HepG2 (cell line): ENCODE measurements at regions not wholly inside any gene's neighbourhood (a gene's known extent, or its start where the extent isn't known, plus 50 kb on each side); places are given as distances from the start of the nearest gene placed in this dataset.

ENCODE experiments used
- FOSL2 ChIP-seq: sonication (generic); formaldehyde crosslinking; IDR thresholded peaks from 2 replicates; pipeline ENCODE4 v1.4.0; 2020; ENCODE audit warnings: missing genetic modification reagents
- GFI1 ChIP-seq: sonication (generic); formaldehyde crosslinking; IDR thresholded peaks from 2 replicates; pipeline ENCODE4 v1.5.0; 2020; ENCODE audit warnings: missing genetic modification reagents, mild to moderate bottlenecking, borderline replicate concordance
- NFE2L2 ChIP-seq: fragments of 150-350 bp; IDR thresholded peaks from 2 replicates; pipeline ENCODE4 v1.6.1; 2014; ENCODE audit warnings: low read length
- PAF1 ChIP-seq: IDR thresholded peaks from 2 replicates; pipeline ENCODE4 v1.6.1; 2016; ENCODE audit warnings: missing genetic modification reagents, missing compliant biosample characterization
- SALL2 ChIP-seq: sonication (generic); formaldehyde crosslinking; IDR thresholded peaks from 2 replicates; pipeline ENCODE4 v1.8.1; 2023; ENCODE audit warnings: mild to moderate bottlenecking, missing genetic modification reagents, inconsistent platforms
- SIN3A ChIP-seq: IDR thresholded peaks from 2 replicates; pipeline ENCODE4 v1.6.1; 2011; ENCODE audit warnings: low read depth, mild to moderate bottlenecking, control low read depth, low read length, borderline replicate concordance
- ZNF17 ChIP-seq: sonication (generic); formaldehyde crosslinking; IDR thresholded peaks from 2 replicates; pipeline ENCODE4 v1.5.0; 2020; ENCODE audit warnings: mild to moderate bottlenecking, missing genetic modification reagents
- ZNF367 ChIP-seq: sonication (generic); formaldehyde crosslinking; IDR thresholded peaks from 2 replicates; pipeline ENCODE4 v1.4.0; 2020; ENCODE audit warnings: missing genetic modification reagents, borderline replicate concordance
- ZNF644 ChIP-seq: IDR thresholded peaks from 2 replicates; pipeline ENCODE4 v1.6.1; 2016; ENCODE audit warnings: low read depth
- ZNF773 ChIP-seq: sonication (generic); formaldehyde crosslinking; IDR thresholded peaks from 2 replicates; pipeline ENCODE4 v1.4.0; 2020; ENCODE audit warnings: missing genetic modification reagents, borderline replicate concordance
- ZNF782 ChIP-seq: sonication (generic); formaldehyde crosslinking; IDR thresholded peaks from 2 replicates; pipeline ENCODE4 v1.4.0; 2020; ENCODE audit warnings: missing genetic modification reagents, mild to moderate bottlenecking, borderline replicate concordance
- ZNF790 ChIP-seq: sonication (generic); formaldehyde crosslinking; IDR thresholded peaks from 2 replicates; pipeline ENCODE4 v1.8.0; 2022; ENCODE audit warnings: missing genetic modification reagents, mild to moderate bottlenecking, borderline replicate concordance
- TF ChIP-seq, protein P1 (sequence below): sonication (generic); formaldehyde crosslinking; IDR thresholded peaks from 2 replicates; pipeline ENCODE4 v1.4.0; 2020; ENCODE audit warnings: missing genetic modification reagents, borderline replicate concordance
- TF ChIP-seq, protein P2 (sequence below): sonication (generic); formaldehyde crosslinking; conservative IDR thresholded peaks from 2 replicates; pipeline ENCODE4 v1.8.0; 2022; ENCODE audit warnings: low read depth, missing genetic modification reagents
- TF ChIP-seq, protein P3 (sequence below): sonication (generic); formaldehyde crosslinking; IDR thresholded peaks from 2 replicates; pipeline ENCODE4 v1.8.1; 2023; ENCODE audit warnings: missing genetic modification reagents, mild to moderate bottlenecking, borderline replicate concordance
- TF ChIP-seq, protein P4 (sequence below): IDR thresholded peaks from 2 replicates; pipeline ENCODE4 v1.6.1; 2016; ENCODE audit warnings: missing compliant biosample characterization, missing genetic modification reagents, borderline replicate concordance
- TF ChIP-seq, protein P5 (sequence below): sonication (generic); formaldehyde crosslinking; IDR thresholded peaks from 2 replicates; pipeline ENCODE4 v1.8.0; 2022; ENCODE audit warnings: low read depth, missing genetic modification reagents
- TF ChIP-seq, protein P6 (sequence below): sonication (generic); formaldehyde crosslinking; IDR thresholded peaks from 2 replicates; pipeline ENCODE4 v1.4.0; 2020; ENCODE audit warnings: missing genetic modification reagents, mild to moderate bottlenecking, borderline replicate concordance

DNA sequence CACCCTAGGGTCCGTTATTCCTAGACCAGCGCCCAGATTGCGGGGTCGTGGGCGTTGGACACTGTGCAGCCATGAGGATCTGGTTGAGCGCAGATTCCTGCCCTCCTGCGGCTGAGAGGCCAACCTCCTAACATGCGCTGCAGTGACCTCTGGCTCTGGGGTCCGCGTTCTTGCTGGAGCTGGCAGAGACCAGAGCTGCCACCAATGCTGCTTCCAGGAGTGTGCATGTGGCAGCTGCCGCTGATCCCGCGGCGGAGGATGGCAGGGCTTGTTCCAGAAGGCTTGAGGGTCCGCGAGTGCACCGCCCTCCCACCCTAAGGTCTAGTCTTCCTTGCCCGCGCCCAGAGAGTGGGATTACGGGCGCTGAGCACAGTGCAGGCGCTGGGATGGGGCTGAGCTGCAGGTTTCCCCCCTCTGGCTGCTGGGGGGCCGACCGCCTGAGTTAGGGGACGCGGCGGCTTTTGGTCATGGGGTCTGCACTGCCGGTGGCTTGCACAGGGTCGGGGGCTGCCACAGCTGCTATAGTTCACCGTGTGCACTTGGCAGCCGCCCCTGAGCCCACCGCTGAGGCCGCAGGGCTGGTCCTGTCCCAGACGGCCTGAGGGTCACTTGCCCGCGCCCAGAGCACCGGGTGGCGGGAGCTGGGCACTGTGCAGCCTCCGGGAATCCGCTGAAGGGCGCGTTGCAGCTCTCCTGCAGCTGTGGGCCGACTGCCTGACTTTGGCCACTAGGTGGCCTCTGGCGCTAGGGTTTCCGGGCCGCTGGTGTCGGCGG lies 145.9 kb downstream of the CCDC74A start (continued):
- TF ChIP-seq, protein P1, sequence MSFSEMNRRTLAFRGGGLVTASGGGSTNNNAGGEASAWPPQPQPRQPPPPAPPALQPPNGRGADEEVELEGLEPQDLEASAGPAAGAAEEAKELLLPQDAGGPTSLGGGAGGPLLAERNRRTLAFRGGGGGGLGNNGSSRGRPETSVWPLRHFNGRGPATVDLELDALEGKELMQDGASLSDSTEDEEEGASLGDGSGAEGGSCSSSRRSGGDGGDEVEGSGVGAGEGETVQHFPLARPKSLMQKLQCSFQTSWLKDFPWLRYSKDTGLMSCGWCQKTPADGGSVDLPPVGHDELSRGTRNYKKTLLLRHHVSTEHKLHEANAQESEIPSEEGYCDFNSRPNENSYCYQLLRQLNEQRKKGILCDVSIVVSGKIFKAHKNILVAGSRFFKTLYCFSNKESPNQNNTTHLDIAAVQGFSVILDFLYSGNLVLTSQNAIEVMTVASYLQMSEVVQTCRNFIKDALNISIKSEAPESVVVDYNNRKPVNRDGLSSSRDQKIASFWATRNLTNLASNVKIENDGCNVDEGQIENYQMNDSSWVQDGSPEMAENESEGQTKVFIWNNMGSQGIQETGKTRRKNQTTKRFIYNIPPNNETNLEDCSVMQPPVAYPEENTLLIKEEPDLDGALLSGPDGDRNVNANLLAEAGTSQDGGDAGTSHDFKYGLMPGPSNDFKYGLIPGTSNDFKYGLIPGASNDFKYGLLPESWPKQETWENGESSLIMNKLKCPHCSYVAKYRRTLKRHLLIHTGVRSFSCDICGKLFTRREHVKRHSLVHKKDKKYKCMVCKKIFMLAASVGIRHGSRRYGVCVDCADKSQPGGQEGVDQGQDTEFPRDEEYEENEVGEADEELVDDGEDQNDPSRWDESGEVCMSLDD (CRISPR knock-in tag), result no peak
- TF ChIP-seq SIN3A (no peak), ZNF782 (no peak), ZNF367 (CRISPR knock-in tag) (no peak), SALL2 (CRISPR knock-in tag) (no peak), PAF1 (CRISPR knock-in tag) (no peak), ZNF773 (CRISPR knock-in tag) (no peak), ZNF17 (CRISPR knock-in tag) (no peak), FOSL2 (CRISPR knock-in tag) (peak; percentile 48; the same call in 1 of the 2 replicates), GFI1 (CRISPR knock-in tag) (no peak), NFE2L2 (no peak), ZNF790 (0 out of 2 replicates have a peak, but pooled peaks have one; percentile 43), ZNF644 (CRISPR knock-in tag) (no peak)
- TF ChIP-seq, protein P2, sequence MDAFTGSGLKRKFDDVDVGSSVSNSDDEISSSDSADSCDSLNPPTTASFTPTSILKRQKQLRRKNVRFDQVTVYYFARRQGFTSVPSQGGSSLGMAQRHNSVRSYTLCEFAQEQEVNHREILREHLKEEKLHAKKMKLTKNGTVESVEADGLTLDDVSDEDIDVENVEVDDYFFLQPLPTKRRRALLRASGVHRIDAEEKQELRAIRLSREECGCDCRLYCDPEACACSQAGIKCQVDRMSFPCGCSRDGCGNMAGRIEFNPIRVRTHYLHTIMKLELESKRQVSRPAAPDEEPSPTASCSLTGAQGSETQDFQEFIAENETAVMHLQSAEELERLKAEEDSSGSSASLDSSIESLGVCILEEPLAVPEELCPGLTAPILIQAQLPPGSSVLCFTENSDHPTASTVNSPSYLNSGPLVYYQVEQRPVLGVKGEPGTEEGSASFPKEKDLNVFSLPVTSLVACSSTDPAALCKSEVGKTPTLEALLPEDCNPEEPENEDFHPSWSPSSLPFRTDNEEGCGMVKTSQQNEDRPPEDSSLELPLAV, result no peak
- TF ChIP-seq, protein P3, sequence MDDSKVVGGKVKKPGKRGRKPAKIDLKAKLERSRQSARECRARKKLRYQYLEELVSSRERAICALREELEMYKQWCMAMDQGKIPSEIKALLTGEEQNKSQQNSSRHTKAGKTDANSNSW (CRISPR knock-in tag), result no peak
- TF ChIP-seq, protein P4, sequence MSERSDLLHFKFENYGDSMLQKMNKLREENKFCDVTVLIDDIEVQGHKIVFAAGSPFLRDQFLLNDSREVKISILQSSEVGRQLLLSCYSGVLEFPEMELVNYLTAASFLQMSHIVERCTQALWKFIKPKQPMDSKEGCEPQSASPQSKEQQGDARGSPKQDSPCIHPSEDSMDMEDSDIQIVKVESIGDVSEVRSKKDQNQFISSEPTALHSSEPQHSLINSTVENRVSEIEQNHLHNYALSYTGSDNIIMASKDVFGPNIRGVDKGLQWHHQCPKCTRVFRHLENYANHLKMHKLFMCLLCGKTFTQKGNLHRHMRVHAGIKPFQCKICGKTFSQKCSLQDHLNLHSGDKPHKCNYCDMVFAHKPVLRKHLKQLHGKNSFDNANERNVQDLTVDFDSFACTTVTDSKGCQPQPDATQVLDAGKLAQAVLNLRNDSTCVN (CRISPR knock-in tag), result 0 out of 2 replicates have a peak, but pooled peaks have one; percentile 39
- TF ChIP-seq, protein P5, sequence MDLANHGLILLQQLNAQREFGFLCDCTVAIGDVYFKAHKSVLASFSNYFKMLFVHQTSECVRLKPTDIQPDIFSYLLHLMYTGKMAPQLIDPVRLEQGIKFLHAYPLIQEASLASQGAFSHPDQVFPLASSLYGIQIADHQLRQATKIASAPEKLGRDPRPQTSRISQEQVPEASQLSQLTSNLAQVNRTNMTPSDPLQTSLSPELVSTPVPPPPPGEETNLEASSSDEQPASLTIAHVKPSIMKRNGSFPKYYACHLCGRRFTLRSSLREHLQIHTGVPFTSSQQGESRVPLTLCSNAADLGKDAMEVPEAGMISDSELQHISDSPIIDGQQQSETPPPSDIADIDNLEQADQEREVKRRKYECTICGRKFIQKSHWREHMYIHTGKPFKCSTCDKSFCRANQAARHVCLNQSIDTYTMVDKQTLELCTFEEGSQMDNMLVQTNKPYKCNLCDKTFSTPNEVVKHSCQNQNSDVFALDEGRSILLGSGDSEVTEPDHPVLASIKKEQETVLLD (CRISPR knock-in tag), result no peak
- TF ChIP-seq, protein P6, sequence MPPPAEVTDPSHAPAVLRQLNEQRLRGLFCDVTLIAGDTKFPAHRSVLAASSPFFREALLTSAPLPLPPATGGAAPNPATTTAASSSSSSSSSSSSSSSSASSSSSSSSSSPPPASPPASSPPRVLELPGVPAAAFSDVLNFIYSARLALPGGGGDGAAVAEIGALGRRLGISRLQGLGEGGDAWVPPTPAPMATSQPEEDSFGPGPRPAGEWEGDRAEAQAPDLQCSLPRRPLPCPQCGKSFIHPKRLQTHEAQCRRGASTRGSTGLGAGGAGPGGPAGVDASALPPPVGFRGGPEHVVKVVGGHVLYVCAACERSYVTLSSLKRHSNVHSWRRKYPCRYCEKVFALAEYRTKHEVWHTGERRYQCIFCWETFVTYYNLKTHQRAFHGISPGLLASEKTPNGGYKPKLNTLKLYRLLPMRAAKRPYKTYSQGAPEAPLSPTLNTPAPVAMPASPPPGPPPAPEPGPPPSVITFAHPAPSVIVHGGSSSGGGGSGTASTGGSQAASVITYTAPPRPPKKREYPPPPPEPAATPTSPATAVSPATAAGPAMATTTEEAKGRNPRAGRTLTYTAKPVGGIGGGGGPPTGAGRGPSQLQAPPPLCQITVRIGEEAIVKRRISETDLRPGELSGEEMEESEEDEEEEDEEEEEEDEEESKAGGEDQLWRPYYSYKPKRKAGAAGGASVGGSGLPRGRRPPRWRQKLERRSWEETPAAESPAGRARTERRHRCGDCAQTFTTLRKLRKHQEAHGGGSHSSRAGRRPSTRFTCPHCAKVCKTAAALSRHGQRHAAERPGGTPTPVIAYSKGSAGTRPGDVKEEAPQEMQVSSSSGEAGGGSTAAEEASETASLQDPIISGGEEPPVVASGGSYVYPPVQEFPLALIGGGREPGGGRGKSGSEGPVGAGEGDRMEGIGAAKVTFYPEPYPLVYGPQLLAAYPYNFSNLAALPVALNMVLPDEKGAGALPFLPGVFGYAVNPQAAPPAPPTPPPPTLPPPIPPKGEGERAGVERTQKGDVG (CRISPR knock-in tag), result no peak
